H1 (cell line): ENCODE measurements at regions not wholly inside any gene's neighbourhood (a gene's known extent, or its start where the extent isn't known, plus 50 kb on each side); places are given as distances from the start of the nearest gene placed in this dataset.

ENCODE experiments used
- CTCF ChIA-PET: fragments of 300-600 bp; sonication (Branson Sonifier 250); formaldehyde crosslinking; loops from one replicate; lab custom pipeline; 2021; ENCODE audit not compliant: partially characterized antibody; lab: Charles Lee
- POLR2A ChIA-PET: fragments of 300-600 bp; sonication (Branson Sonifier 250); formaldehyde crosslinking; loops from one replicate; lab custom pipeline; 2021; ENCODE audit warnings: inconsistent platforms; ENCODE audit not compliant: partially characterized antibody; lab: Charles Lee
- DNase-seq, 2 experiments: peaks; one replicate each; pipeline versions ENCODE4 v3.0.0 to v3.0.0-alpha.2; 2010 to 2022; ENCODE audit warnings: low spot score in 2 of 2, low read depth in 1 of 2, mixed read lengths in 1 of 2
- FAIRE-seq: peaks from 2 replicates; lab custom pipeline; 2011; peaks lifted over from hg19 to GRCh38; lab: Jason Lieb, UNC
- H2AFZ ChIP-seq: 2 replicates; pipeline ENCODE4 v1.8.1; 2012; ENCODE audit warnings: low read length, inconsistent platforms
- H2AK5ac ChIP-seq: 2 replicates; pipeline ENCODE4 v1.6.1; 2013; ENCODE audit warnings: low read depth, low read length
- H2BK120ac ChIP-seq: replicated peaks from 2 replicates; pipeline ENCODE3; 2013; ENCODE audit warnings: low read depth, low read length, inconsistent platforms
- H2BK12ac ChIP-seq: 2 replicates; pipeline ENCODE4 v1.6.1; 2013; ENCODE audit warnings: low read depth, low read length
- H2BK15ac ChIP-seq: 2 replicates; pipeline ENCODE4 v1.6.1; 2013; ENCODE audit warnings: low read length
- H2BK20ac ChIP-seq: 2 replicates; pipeline ENCODE4 v1.6.1; 2013; ENCODE audit warnings: low read length
- H2BK5ac ChIP-seq: 2 replicates; pipeline ENCODE4 v1.6.1; 2013; ENCODE audit warnings: low read depth, low read length
- H3K14ac ChIP-seq: 2 replicates; pipeline ENCODE4 v1.6.1; 2013; ENCODE audit warnings: inconsistent platforms; ENCODE audit not compliant: insufficient read length
- H3K18ac ChIP-seq: 2 replicates; pipeline ENCODE4 v1.6.1; 2013; ENCODE audit warnings: low read length; ENCODE audit errors: extremely low read depth
- H3K23ac ChIP-seq: 2 replicates; pipeline ENCODE4 v1.6.1; 2013; ENCODE audit warnings: inconsistent platforms; ENCODE audit not compliant: insufficient read length
- H3K23me2 ChIP-seq: 2 replicates; pipeline ENCODE4 v1.6.1; 2013; ENCODE audit warnings: low read depth, low read length
- H3K27ac ChIP-seq: 2 replicates; pipeline ENCODE4 v1.6.1; 2011; ENCODE audit warnings: low read depth, low read length, inconsistent platforms
- H3K27me3 ChIP-seq, 4 experiments: replicated peaks in 1 of 4; 1 replicate in 1 of 4; 2 replicates in 3 of 4; pipeline versions ENCODE4 v1.6.1 to v1.8.1; 2011 to 2013; ENCODE audit warnings: low read length in 3 of 4, mild to moderate bottlenecking in 3 of 4, inconsistent platforms in 2 of 4, mixed read lengths in 2 of 4, moderate library complexity in 1 of 4; ENCODE audit not compliant: control insufficient read depth in 3 of 4, insufficient read depth in 3 of 4; ENCODE audit errors: extremely low read depth in 1 of 4
- H3K36me3 ChIP-seq, 4 experiments: 2 replicates each; pipeline versions ENCODE4 v1.6.1 to v1.8.1; 2011 to 2013; ENCODE audit warnings: mild to moderate bottlenecking in 4 of 4, low read length in 3 of 4, moderate library complexity in 2 of 4, control low read depth in 1 of 4, inconsistent platforms in 1 of 4; ENCODE audit not compliant: insufficient read depth in 4 of 4, control insufficient read depth in 2 of 4
- H3K4ac ChIP-seq: replicated peaks from 2 replicates; pipeline ENCODE3; 2013; ENCODE audit warnings: low read length, low read depth, mixed read lengths, inconsistent platforms; ENCODE audit not compliant: insufficient read length
- H3K4me1 ChIP-seq, 4 experiments: replicated peaks in 1 of 4; 1 replicate in 1 of 4; 2 replicates in 3 of 4; pipeline versions ENCODE4 v1.6.1 to v1.8.1; 2011 to 2013; ENCODE audit warnings: low read length in 3 of 4, inconsistent platforms in 2 of 4, mixed read lengths in 1 of 4; ENCODE audit not compliant: insufficient read depth in 4 of 4, control insufficient read depth in 3 of 4
- H3K4me2 ChIP-seq, 2 experiments: 2 replicates each; pipeline versions ENCODE4 v1.6.1 to v1.8.1; 2011 to 2013; ENCODE audit warnings: low read depth in 2 of 2, low read length in 2 of 2, control low read depth in 1 of 2, inconsistent platforms in 1 of 2, mild to moderate bottlenecking in 1 of 2; ENCODE audit not compliant: insufficient read depth in 1 of 2
- H3K4me3 ChIP-seq, 4 experiments: fragments of 200-600, 300-600 bp in 1 of 4; sonication (generic), shearing (Covaris generic), sonication (Bioruptor Twin) in 1 of 4; 2 replicates each; pipeline versions ENCODE4 v1.5.1 to v1.8.1; 2011 to 2016; ENCODE audit warnings: low read length in 4 of 4, low read depth in 3 of 4, control low read depth in 2 of 4, inconsistent platforms in 2 of 4, mild to moderate bottlenecking in 2 of 4, mixed read lengths in 1 of 4, moderate library complexity in 1 of 4; ENCODE audit not compliant: insufficient read depth in 2 of 4; ENCODE audit errors: extremely low read depth in 1 of 4
- H3K56ac ChIP-seq: replicated peaks from 2 replicates; pipeline ENCODE3; 2013; ENCODE audit warnings: low read depth, mild to moderate bottlenecking, mixed read lengths, low read length, inconsistent platforms; ENCODE audit not compliant: insufficient read length
- H3K79me1 ChIP-seq: 2 replicates; pipeline ENCODE4 v1.6.1; 2013; ENCODE audit warnings: low read depth, low read length, control low read depth
- H3K79me2 ChIP-seq, 2 experiments: 2 replicates each; pipeline versions ENCODE4 v1.6.1 to v1.8.1; 2012 to 2013; ENCODE audit warnings: low read length in 2 of 2, mild to moderate bottlenecking in 2 of 2, inconsistent platforms in 1 of 2; ENCODE audit not compliant: insufficient read depth in 2 of 2, control insufficient read depth in 1 of 2
- H3K9ac ChIP-seq, 4 experiments: replicated peaks in 1 of 4; 1 replicate in 1 of 4; 2 replicates in 3 of 4; pipeline versions ENCODE4 v1.6.1 to v1.8.1; 2011 to 2013; ENCODE audit warnings: low read depth in 3 of 4, low read length in 3 of 4, control low read depth in 2 of 4, mild to moderate bottlenecking in 2 of 4, moderate library complexity in 2 of 4, inconsistent platforms in 1 of 4; ENCODE audit errors: extremely low read depth in 1 of 4
- H3K9me3 ChIP-seq, 2 experiments: 2 replicates each; pipeline versions ENCODE4 v1.6.1 to v1.8.1; 2012 to 2013; ENCODE audit warnings: mild to moderate bottlenecking in 2 of 2, moderate library complexity in 2 of 2, control low read depth in 1 of 2, inconsistent platforms in 1 of 2, low read depth in 1 of 2, low read length in 1 of 2, mixed read lengths in 1 of 2; ENCODE audit not compliant: insufficient read depth in 2 of 2
- H4K20me1 ChIP-seq, 2 experiments: replicated peaks in 1 of 2; 2 replicates each; pipeline versions ENCODE3 to v1.8.1; 2011 to 2013; ENCODE audit warnings: inconsistent platforms in 2 of 2, low read length in 2 of 2, mild to moderate bottlenecking in 1 of 2; ENCODE audit not compliant: insufficient read depth in 2 of 2, control insufficient read depth in 1 of 2
- H4K5ac ChIP-seq: 2 replicates; pipeline ENCODE4 v1.6.1; 2013; ENCODE audit warnings: low read length, low read depth, mixed read lengths, inconsistent platforms; ENCODE audit not compliant: insufficient read length
- H4K8ac ChIP-seq: 2 replicates; pipeline ENCODE4 v1.8.0; 2013; ENCODE audit warnings: mild to moderate bottlenecking, moderate library complexity, low read length, inconsistent platforms; ENCODE audit not compliant: insufficient read depth; ENCODE audit errors: extremely low read depth
- H4K91ac ChIP-seq: replicated peaks from 2 replicates; pipeline ENCODE3; 2013; ENCODE audit warnings: low read length, mixed read lengths, inconsistent platforms; ENCODE audit not compliant: insufficient read length
- GABPA ChIP-seq: IDR thresholded peaks from 2 replicates; pipeline ENCODE4 v1.6.1; 2011; ENCODE audit warnings: mild to moderate bottlenecking, low read length, moderate library complexity, borderline replicate concordance; ENCODE audit not compliant: insufficient read depth
- HDAC6 ChIP-seq: IDR thresholded peaks from one replicate; pipeline ENCODE4 v1.7.1; 2012; ENCODE audit warnings: low read depth, mild to moderate bottlenecking, inconsistent platforms, low read length, moderate library complexity
- RBBP5 ChIP-seq: IDR thresholded peaks from 2 replicates; pipeline ENCODE4 v1.7.1; 2012; ENCODE audit warnings: low read depth, mild to moderate bottlenecking, inconsistent platforms, low read length, moderate library complexity, borderline replicate concordance
- SP2 ChIP-seq: IDR thresholded peaks from 2 replicates; pipeline ENCODE4 v1.6.1; 2012; ENCODE audit warnings: mild to moderate bottlenecking, low read length, inconsistent platforms
- SP4 ChIP-seq: IDR thresholded peaks from 2 replicates; pipeline ENCODE4 v1.6.1; 2012; ENCODE audit warnings: low read length, inconsistent platforms
- TEAD4 ChIP-seq: IDR thresholded peaks from 2 replicates; pipeline ENCODE4 v1.6.1; 2012; ENCODE audit warnings: low read depth, low read length, inconsistent platforms, mixed read lengths
- WGBS, 2 experiments: shearing (Covaris generic) in 1 of 2; methylation state at CpG; one replicate each; pipeline versions ENCODE4 v1.1.6 to v1.1.7; 2013 to 2015; ENCODE audit warnings: low lambda C conversion rate in 2 of 2, mixed read lengths in 2 of 2, inconsistent platforms in 1 of 2, low coverage in 1 of 2, missing lambda C conversion rate in 1 of 2; ENCODE audit not compliant: insufficient replicate concordance in 2 of 2, insufficient coverage in 1 of 2, insufficient read length in 1 of 2; ENCODE audit errors: extremely low coverage in 1 of 2, missing lambda C conversion rate in 1 of 2; 5-methylcytosine and 5-hydroxymethylcytosine counted together
- TF ChIP-seq, protein P1 (sequence below): IDR thresholded peaks from 2 replicates; pipeline ENCODE4 v1.6.1; 2012; ENCODE audit warnings: inconsistent platforms

GRCh38 chr10:90041585-90041984 lies 340.2 kb downstream of the KIF20B start:
- no peak for DNase-seq
- H3K23ac ChIP-seq = no peak overlapping the region
- no peak overlapping the region for H3K18ac ChIP-seq
- H3K36me3 ChIP-seq = no peaks in the 10 kb centered on the region
- no peak overlapping the region for H3K56ac ChIP-seq
- H3K79me2 ChIP-seq = no peaks in the 10 kb centered on the region
- H4K20me1 ChIP-seq = no peaks in the 10 kb centered on the region
- no peak overlapping the region for H3K4me3 ChIP-seq
- TF ChIP-seq, protein P1, sequence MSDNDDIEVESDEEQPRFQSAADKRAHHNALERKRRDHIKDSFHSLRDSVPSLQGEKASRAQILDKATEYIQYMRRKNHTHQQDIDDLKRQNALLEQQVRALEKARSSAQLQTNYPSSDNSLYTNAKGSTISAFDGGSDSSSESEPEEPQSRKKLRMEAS = no peak
- TF ChIP-seq GABPA = no peak
- TF ChIP-seq RBBP5 = no peak
- TF ChIP-seq HDAC6 = no peak
- no peak for TF ChIP-seq SP4
- no peak for TF ChIP-seq TEAD4
- TF ChIP-seq SP2 = no peak
- POLR2A ChIA-PET = interaction anchor here (0.6 kb wide), 2 partner anchors 61 to 89 kb away, joined by 3 to 4 read pairs; no protein-coding TSS in a partner anchor
- no peak overlapping the region for H2BK5ac ChIP-seq
- H3K4me2 ChIP-seq = no peak overlapping the region
- no peak overlapping the region for H3K4ac ChIP-seq
- no peak overlapping the region for H2BK12ac ChIP-seq
- H2BK15ac ChIP-seq = no peak overlapping the region
- H3K27ac ChIP-seq = no peak overlapping the region
- H3K4me1 ChIP-seq = no peaks in the 10 kb centered on the region
- H2BK120ac ChIP-seq = no peak overlapping the region
- no peaks in the 10 kb centered on the region for H3K9me3 ChIP-seq
- no peaks in the 10 kb centered on the region for H3K23me2 ChIP-seq
- H4K8ac ChIP-seq = no peak overlapping the region
- WGBS, 2 experiments = 89% methylated on average over 4 of the region's 4 CpGs; no CpG with 5 or more reads in 1 of the 2 experiments
- no peak for FAIRE-seq
- no peaks in the 10 kb centered on the region for H3K27me3 ChIP-seq
- H2BK20ac ChIP-seq = no peak overlapping the region
- H4K5ac ChIP-seq = no peak overlapping the region
- peak overlapping the region; percentile 23; the same call in 1 of the 2 replicates for H2AFZ ChIP-seq
- no peak overlapping the region for H2AK5ac ChIP-seq
- H3K14ac ChIP-seq = no peak overlapping the region
- H4K91ac ChIP-seq = no peak overlapping the region
- CTCF ChIA-PET = interaction anchor here (0.7 to 1.0 kb wide), 2 partner anchors 13 to 15 kb away, joined by 3 read pairs; no protein-coding TSS in a partner anchor
- H3K79me1 ChIP-seq = no peaks in the 10 kb centered on the region
- no peak overlapping the region for H3K9ac ChIP-seq
